ENCODE measurements at regions not wholly inside any gene's neighbourhood (a gene's known extent, or its start where the extent isn't known, plus 50 kb on each side); places are given as distances from the start of the nearest gene placed in this dataset.

GRCh38 chr1:63261736-63262458 lies 60.5 kb upstream of the FOXD3 start:
- no peak for TF ChIP-seq CTCF (conservative IDR thresholded peaks at IDR 0.05; ENCODE audit: low read length)
- no peak for TF ChIP-seq EZH2phosphoT487 (IDR thresholded peaks at IDR 0.05; ENCODE audit: borderline replicate concordance)
